ENCODE measurements at regions not wholly inside any gene's neighbourhood (a gene's known extent, or its start where the extent isn't known, plus 50 kb on each side); places are given as distances from the start of the nearest gene placed in this dataset.

DNA sequence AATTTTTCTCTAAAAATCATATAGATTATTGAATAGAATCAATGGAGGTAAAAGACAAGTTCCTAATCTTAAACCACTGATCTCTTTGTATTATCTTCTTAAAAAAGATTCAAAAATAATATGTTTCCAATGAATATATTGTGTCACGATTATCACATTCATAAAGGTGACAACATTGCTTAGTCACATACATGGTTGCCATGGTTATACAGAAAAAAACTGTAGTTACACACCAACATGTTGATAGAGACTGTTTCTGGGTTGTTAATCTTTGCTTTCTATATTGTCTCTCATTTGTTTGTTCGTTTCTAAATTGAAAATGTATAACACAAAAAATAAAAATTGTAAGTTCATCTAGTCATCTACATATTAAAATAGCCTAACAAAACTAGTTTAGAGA is 376.0 kb upstream of the ALCAM start:
- TF ChIP-seq, protein P1, sequence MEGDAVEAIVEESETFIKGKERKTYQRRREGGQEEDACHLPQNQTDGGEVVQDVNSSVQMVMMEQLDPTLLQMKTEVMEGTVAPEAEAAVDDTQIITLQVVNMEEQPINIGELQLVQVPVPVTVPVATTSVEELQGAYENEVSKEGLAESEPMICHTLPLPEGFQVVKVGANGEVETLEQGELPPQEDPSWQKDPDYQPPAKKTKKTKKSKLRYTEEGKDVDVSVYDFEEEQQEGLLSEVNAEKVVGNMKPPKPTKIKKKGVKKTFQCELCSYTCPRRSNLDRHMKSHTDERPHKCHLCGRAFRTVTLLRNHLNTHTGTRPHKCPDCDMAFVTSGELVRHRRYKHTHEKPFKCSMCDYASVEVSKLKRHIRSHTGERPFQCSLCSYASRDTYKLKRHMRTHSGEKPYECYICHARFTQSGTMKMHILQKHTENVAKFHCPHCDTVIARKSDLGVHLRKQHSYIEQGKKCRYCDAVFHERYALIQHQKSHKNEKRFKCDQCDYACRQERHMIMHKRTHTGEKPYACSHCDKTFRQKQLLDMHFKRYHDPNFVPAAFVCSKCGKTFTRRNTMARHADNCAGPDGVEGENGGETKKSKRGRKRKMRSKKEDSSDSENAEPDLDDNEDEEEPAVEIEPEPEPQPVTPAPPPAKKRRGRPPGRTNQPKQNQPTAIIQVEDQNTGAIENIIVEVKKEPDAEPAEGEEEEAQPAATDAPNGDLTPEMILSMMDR (IDR thresholded peaks at IDR 0.05), result no peak
- TF ChIP-seq POLR2AphosphoS5 (IDR thresholded peaks at IDR 0.05; ENCODE audit: low read depth, low read length) (no peak), SIN3A (IDR thresholded peaks at IDR 0.05; ENCODE audit: borderline replicate concordance, insufficient read depth, low read depth, low read length) (no peak)
